Prostate gland (tissue), 2 donors: ENCODE measurements at regions not wholly inside any gene's neighbourhood (a gene's known extent, or its start where the extent isn't known, plus 50 kb on each side); places are given as distances from the start of the nearest gene placed in this dataset.

ENCODE experiments used
- DNase-seq: peaks from one replicate; pipeline ENCODE4 v3.0.0-alpha.2; 2019; ENCODE audit warnings: low spot score
- H3K27ac ChIP-seq, 2 donors: fragments of 200-600 bp; sonication (generic); 2 replicates each; pipeline ENCODE4 v1.5.1; 2017 to 2019
- H3K27me3 ChIP-seq: fragments of 200-600 bp; sonication (generic); replicated peaks from 2 replicates; pipeline ENCODE4 v1.5.1; 2019; ENCODE audit not compliant: insufficient read depth
- H3K36me3 ChIP-seq, 2 donors: fragments of 200-600 bp; sonication (generic); 1 replicate in 1 of 2; 2 replicates in 1 of 2; pipeline versions ENCODE4 v1.5.1 to v1.8.1; 2017 to 2019
- H3K4me1 ChIP-seq: fragments of 200-600 bp; sonication (generic); replicated peaks from 2 replicates; pipeline ENCODE4 v1.5.1; 2019
- H3K4me3 ChIP-seq, 2 donors: fragments of 200-600 bp; sonication (generic); 2 replicates each; pipeline ENCODE4 v1.5.1; 2017 to 2019
- H3K9me3 ChIP-seq: fragments of 200-600 bp; sonication (generic); 2 replicates; pipeline ENCODE4 v1.5.1; 2017
- POLR2A ChIP-seq: fragments of 450-650 bp; IDR thresholded peaks from one replicate; pipeline ENCODE4 v1.6.1; 2016; ENCODE audit warnings: antibody characterized with exemption, mild to moderate bottlenecking
- POLR2AphosphoS5 ChIP-seq: sonication (generic); formaldehyde crosslinking; IDR thresholded peaks from one replicate; pipeline ENCODE4 v1.6.1; 2017; ENCODE audit warnings: antibody characterized with exemption
- WGBS: methylation state at CpG from one replicate; pipeline ENCODE4 v1.1.5; 2018; 5-methylcytosine and 5-hydroxymethylcytosine counted together
- intact Hi-C: fragments of 100-400 bp; cut with DNase I; formaldehyde crosslinking; loops from one replicate; pipeline ENCODE4 v1.14.2; 2022
- TF ChIP-seq, protein P1 (sequence below), 4 experiments: fragments of 200-600 bp in 2 of 4; fragments of 450-650 bp in 2 of 4; sonication (generic) in 2 of 4; IDR thresholded peaks; 1 replicate in 3 of 4; 2 replicates in 1 of 4; pipeline ENCODE4 v1.5.1; 2016 to 2019; ENCODE audit warnings: antibody characterized with exemption in 4 of 4, mild to moderate bottlenecking in 2 of 4, moderate library complexity in 2 of 4

DNA sequence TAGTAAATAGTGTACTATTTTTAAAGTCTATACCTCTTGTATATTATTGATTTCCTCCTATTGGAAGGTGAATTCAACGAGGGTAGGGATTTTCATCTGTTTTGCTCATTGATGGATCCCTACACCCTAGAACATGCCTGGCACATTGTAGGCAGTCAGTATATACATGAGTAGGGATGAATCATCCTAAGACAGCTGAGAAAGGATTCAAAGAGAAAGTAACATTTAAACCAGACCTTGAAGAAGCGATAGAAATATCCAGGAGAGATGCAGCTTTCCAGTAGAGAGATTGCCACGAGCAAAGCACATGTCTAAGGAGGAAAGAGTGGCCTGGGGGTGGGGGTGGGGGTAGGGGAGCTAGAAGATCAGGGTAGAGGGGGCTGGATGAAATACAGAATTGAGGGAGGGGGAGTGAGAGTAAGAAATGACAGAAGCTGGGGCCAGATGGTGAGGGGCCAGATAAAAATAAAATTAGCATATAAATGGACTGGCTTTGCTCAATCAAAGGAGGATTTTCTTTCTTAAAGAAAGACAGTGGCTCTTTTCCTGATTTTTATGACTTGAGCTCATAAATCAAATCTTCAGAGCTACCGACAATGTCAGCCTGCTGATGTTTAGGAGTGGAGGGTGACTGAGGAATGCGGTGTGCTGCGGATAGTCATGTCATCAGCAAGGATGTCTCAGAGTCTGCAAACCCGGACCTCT, 168.2 kb downstream of the SAMD5 start:
- no peaks in the 10 kb centered on the region for H3K4me1 ChIP-seq
- no peaks in the 10 kb centered on the region for H3K27me3 ChIP-seq
- WGBS: 71% methylated on average over 7 of the region's 7 CpGs
- H3K36me3 ChIP-seq: no peaks in the 10 kb centered on the region
- H3K9me3 ChIP-seq: no peaks in the 10 kb centered on the region
- TF ChIP-seq, protein P1, sequence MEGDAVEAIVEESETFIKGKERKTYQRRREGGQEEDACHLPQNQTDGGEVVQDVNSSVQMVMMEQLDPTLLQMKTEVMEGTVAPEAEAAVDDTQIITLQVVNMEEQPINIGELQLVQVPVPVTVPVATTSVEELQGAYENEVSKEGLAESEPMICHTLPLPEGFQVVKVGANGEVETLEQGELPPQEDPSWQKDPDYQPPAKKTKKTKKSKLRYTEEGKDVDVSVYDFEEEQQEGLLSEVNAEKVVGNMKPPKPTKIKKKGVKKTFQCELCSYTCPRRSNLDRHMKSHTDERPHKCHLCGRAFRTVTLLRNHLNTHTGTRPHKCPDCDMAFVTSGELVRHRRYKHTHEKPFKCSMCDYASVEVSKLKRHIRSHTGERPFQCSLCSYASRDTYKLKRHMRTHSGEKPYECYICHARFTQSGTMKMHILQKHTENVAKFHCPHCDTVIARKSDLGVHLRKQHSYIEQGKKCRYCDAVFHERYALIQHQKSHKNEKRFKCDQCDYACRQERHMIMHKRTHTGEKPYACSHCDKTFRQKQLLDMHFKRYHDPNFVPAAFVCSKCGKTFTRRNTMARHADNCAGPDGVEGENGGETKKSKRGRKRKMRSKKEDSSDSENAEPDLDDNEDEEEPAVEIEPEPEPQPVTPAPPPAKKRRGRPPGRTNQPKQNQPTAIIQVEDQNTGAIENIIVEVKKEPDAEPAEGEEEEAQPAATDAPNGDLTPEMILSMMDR (IDR thresholded peaks at IDR 0.05): no peak
- TF ChIP-seq POLR2A (no peak), POLR2AphosphoS5 (no peak)
- no peak overlapping the region for H3K4me3 ChIP-seq
- H3K27ac ChIP-seq: no peak overlapping the region
- DNase-seq: no peak
- intact Hi-C loops: no loop called here

DNA sequence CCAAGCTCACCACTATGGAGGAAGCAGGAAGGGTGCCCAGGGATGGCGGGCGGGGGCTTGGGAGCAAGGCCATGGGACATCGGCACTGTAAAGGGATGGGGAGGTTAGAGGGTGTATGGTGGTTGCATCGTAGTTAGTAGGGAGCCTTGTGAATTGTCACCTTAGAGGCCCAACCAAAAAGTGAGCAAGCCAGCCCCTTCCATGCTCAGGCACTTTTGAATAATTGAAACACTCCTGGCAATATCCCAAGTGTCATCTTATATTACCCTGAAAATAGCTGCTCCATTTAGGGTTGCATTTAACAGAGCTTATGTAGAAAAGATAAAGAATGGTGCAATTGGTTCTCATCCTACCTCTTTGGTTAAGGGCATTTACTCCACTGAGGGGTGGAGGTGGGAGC, 169.2 kb downstream of the SAMD5 start:
- Histone ChIP-seq H3K36me3 (no peaks in the 10 kb centered on the region), H3K27ac (no peak overlapping the region), H3K27me3 (no peaks in the 10 kb centered on the region), H3K9me3 (no peaks in the 10 kb centered on the region), H3K4me3 (no peak overlapping the region), H3K4me1 (no peaks in the 10 kb centered on the region)
- DNase-seq: no peak
- no peak for TF ChIP-seq POLR2AphosphoS5
- WGBS: 86% methylated on average over 4 of the region's 4 CpGs
- intact Hi-C loops: no loop called here

DNA sequence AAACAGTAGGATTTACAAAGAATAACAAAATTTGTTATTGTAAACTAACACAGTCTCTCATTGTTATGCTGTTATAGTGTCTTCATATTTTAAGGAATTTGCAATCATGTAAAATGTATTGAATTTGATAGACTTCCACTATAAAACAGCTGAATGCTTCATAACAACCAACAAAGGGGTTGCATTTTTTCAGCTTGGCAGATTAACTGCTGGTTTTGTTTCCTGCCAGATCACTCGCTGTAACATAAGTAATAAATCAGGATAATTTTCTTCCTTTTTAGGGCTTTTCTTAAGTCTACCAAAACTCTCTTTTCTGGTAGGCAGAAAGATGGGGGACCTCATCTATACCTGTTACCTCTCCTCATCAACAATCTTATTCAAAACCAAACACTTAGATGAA, 169.8 kb downstream of the SAMD5 start:
- Histone ChIP-seq H3K27ac (no peak overlapping the region), H3K4me3 (no peak overlapping the region), H3K27me3 (no peaks in the 10 kb centered on the region), H3K4me1 (no peaks in the 10 kb centered on the region), H3K36me3 (no peaks in the 10 kb centered on the region), H3K9me3 (no peaks in the 10 kb centered on the region)
- TF ChIP-seq, protein P1 (IDR thresholded peaks at IDR 0.05): no peak
- TF ChIP-seq POLR2A (no peak), POLR2AphosphoS5 (no peak)
- intact Hi-C loops: no loop called here
- WGBS: 7% methylated on average over 1 of the region's 1 CpG
- DNase-seq: no peak

DNA sequence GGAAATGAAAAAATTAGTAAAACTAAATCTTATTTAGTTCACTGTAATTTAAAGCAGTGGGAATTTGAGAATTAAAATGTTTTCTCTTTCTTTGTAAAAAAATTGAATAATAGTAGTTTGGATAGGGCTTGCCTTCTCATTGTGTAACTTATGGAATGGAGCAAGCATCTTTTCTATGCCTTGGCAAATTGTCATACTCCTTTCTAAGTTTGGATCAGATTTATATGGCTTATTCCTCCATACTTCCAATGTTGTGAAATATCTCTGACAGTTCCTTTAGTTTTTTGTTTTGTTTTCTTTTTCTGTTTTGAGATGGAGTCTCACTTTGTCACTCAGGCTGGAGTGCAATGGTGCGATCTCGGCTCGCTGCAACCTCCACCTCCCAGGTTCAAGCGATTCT, 176.4 kb downstream of the SAMD5 start:
- intact Hi-C loops: no loop called here
- 98% methylated on average over 4 of the region's 4 CpGs for WGBS
- Histone ChIP-seq H3K4me1 (no peaks in the 10 kb centered on the region), H3K9me3 (no peaks in the 10 kb centered on the region), H3K4me3 (no peak overlapping the region), H3K27me3 (no peaks in the 10 kb centered on the region), H3K27ac (no peak overlapping the region), H3K36me3 (no peaks in the 10 kb centered on the region)
- TF ChIP-seq POLR2AphosphoS5 (no peak), POLR2A (no peak)
- TF ChIP-seq, protein P1 (IDR thresholded peaks at IDR 0.05): no peak
- DNase-seq: no peak

DNA sequence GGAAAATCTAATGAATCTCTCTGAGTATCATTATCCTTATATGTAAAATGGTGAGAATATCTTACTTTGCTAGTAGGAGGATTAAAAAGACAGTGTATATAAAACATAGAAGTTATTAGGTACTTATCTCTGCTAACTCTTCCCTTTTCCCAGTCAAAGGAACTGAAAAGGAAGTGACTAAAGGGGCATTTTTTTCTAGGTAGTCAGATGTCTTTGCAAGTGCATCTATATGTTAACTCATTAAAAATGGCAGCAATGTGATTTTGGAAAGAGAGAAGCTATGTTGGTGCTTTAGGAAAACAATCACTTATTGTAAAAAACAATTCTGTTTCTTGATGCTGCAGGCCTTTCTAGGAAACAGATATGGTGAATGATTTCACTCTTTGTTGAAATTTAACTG, 180.9 kb downstream of the SAMD5 start:
- Histone ChIP-seq H3K4me1 (no peaks in the 10 kb centered on the region), H3K9me3 (no peaks in the 10 kb centered on the region)

More for the DNA sequence above, 180.9 kb downstream of the SAMD5 start:
- H3K27ac ChIP-seq: no peak overlapping the region
- no peak overlapping the region for H3K4me3 ChIP-seq
- TF ChIP-seq, protein P1 (IDR thresholded peaks at IDR 0.05): no peak
- TF ChIP-seq POLR2AphosphoS5 (no peak), POLR2A (no peak)
- no peaks in the 10 kb centered on the region for H3K27me3 ChIP-seq
- no peaks in the 10 kb centered on the region for H3K36me3 ChIP-seq
- no peak for DNase-seq
- intact Hi-C loops: no loop called here
